HG03354 (cell line): ENCODE measurements at regions not wholly inside any gene's neighbourhood (a gene's known extent, or its start where the extent isn't known, plus 50 kb on each side); places are given as distances from the start of the nearest gene placed in this dataset.
"Not testable (repeated sequence)": the region's sequence is repeated elsewhere in the genome, so short reads cannot be mapped to it uniquely, and the experiment has no call there.

Experiments
- ATAC-seq: cut with Tn5 transposase; IDR thresholded peaks from one replicate; pipeline ENCODE4 v1.9.1; 2021; ENCODE audit warnings: mild to moderate bottlenecking; ENCODE audit not compliant: unreplicated experiment, poor library complexity, severe bottlenecking

DNA sequence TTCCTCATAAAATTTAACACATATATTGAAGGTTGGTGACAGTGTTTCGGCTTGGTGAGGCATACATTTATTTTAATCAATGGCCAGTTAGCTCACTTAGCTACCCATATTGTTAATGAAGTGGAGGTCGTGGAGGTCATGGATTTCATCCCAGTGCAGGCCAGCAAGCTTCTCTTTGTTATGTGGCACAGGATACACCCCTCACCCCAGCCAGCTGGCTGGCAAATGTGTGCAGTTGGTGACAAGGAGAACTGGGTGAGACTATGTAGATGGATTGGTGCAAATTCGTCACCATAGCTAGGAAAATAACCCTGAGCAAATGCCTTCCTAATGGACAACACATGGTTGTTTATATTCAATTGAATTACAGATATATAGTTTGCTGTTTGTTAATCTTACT is 50.5 kb upstream of the FOXP2 start:
- ATAC-seq: no peak

DNA sequence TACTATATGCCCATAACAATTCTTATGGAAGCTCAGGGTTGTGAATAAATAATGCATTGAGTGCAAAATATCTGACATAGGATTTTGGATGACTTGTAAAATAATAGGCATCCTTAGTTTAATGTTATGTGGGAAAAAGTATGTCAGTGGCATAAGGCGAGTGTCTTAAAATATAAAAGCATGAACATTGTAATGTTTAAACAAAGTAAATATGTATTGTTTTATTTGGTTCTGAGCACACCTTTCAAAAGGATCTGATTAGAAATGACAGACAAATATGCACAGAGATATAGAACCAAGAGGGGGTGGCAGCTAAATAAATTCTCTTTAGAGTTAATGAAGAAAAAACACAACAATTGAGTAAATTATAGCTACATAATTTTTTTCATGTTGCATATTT is 51.3 kb upstream of the FOXP2 start:
- no peak for ATAC-seq

DNA sequence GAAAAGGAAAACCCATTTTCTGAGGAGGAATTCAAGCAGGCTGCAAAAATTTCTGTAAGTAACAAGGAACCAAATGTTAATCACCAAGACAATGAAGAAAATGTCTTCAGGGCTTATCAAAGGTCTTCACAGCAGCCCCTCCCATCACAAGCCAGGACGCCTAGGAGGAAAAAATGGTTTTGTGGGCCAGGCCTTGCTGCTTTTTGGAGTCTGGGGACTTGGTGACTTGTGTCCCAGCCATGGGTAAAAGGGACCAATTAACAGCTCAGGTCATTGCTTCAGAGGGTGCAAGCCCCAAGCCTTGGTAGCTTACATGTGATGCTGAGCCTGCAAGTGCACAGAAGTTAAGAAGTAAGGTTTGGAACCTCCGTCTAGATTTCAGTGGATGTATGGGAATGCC is 55.7 kb upstream of the FOXP2 start:
- no peak for ATAC-seq

DNA sequence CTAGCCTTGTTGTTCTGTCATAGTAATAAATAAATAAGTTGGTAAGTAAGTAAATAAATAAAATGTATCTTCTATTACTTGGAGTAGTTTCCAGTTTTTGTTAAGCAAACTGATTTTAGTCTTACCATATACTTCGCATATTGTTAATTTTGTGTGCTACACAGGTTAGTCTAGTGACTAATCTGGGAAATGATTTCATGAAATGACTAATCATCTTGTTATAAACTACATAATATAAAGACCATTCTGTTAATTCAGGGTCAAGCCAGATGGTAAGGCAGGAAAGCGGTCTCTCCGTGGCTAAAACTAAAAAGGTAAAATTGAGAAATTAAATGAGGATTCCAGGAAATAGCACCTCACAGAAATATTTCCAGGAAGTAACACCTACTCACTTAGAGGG is 58.5 kb upstream of the FOXP2 start:
- no peak for ATAC-seq

DNA sequence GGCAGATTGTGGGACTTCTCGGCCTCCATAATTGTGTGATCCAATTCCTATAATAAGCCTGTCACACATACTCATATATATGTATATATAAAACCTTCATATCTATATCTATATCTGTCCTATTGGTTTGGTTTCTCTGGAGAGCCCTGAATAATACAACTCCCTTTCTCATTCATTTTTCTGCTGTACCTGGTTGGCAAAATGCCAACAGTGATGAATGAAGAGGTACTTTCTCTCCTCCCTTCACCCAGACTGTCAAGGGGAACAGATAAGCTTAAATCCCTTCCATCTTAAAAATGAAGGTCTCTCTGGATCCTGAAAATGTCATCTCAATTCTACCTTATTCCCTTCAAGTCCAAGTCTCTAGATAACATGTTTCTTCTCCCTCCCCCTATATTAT is 60.3 kb upstream of the FOXP2 start:
- ATAC-seq: no peak

DNA sequence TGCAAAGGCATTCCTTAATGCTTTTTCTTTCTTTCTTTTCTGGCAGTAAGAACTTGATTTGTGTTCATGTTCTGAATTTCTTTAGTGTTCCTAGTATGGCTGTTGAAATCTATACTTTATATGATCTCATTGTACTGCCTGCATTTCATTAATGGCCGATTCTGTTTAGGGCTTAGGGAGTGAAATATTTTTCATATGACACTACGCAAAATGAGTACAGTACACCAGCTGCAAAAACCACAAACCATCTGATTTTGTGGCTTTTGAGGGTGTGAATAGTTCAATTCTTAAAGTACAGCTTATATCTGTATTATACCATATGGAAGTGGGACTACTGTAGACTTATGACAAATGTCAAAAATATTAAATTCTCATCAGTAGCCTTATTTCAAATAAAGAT is 69.1 kb upstream of the FOXP2 start:
- no peak for ATAC-seq

DNA sequence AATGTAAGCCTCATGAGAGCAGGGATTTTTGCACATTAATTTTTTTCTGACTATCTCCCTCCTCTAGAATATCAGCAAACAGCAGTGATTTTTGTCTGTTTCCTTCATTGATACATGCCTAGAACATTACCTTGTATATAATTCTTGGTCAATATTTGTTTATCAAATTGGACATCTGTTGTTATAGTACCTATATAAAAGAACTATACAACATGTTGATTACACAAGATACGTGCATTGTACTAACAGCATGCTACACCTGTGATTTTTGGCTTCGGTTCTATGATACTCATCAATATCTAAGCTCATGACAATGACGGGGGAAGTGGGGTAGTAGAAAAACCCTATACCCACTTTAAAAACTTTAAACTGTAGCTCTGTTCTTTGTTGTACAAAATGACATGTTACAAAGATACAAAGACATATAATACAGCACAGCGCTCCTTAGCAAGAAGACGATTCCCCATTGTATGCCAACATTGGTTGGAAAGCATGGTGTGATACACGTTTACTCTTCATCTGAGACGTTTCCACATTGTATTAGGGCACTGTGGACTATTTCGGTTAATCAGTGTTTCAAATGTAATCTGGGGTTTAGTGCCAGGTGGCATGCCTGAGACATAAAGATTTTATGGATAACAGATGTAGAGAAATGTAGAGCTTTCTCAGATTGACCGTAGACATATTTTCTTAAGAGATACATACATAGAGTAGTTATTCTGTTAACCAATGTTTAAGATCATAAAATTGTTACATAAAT is 70.5 kb upstream of the FOXP2 start:
- no peak for ATAC-seq

DNA sequence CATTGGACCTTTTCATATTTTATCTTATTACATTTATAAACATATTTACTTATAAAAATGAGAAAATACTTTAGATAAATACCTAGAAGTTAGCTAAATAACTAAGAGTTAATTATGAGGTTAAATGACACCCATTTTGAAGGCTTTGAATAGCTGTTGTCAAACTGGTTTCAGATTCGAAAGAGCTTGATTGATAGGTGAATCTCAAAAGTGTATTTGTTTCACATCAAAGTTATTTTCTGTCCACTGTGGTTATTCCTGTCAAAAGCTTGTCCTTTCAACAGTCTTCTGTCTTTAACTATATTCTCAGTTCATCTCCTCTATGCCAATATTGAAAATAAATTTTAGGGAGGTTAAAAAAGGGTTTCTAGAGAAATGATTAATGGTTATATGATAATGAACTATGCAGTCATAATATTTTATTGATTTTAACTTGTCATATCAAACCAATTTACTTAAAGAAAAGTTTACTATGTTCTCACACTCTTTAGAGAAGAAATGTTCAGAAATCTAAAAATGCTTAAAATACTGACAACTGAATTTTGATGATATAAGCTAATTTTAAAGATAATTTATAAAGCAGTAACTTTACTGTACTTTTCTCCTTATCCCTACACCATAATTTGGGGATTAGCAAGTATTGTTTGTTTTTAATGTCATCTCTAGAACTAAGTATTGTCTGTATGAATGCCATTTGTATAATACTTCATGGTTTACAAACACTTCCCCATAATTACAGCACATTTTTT is 72.0 kb upstream of the FOXP2 start:
- no peak for ATAC-seq

DNA sequence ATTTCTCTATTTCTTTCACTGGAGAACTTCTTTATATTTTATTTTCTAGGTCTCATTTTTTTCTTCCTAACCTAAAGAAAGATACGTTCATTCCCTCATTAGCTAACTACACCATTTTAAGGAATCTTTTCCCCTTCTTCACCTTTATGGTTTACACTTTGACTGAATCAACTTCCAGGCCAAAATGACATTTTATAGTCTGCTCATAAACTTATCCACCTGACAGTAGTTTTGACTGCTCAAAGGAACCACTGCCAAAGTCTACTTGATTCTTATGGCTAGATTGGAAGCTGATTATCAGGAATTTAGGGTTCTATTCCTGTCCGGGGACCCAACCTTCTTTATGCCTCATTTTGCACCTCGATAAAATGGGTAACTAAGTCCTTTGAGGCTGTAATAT is 73.0 kb upstream of the FOXP2 start:
- no peak for ATAC-seq

DNA sequence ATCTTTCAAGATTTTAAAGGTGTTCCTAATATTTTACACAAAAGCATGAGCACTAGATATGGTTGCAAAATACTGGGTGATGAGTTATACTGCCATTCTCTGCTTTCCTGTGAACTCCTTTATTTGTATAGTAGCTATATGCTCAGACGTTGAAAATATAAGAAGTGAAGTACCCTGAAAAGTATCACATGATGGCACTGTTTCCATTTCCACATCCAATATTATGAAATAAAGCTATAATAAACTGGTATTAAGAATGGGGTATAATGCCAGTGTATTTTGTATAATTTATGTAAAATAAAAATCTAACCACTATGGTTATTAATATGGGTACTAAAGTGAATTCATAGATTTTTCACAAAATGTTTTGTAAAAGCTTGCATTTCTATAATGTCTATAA is 79.6 kb upstream of the FOXP2 start:
- ATAC-seq: no peak

DNA sequence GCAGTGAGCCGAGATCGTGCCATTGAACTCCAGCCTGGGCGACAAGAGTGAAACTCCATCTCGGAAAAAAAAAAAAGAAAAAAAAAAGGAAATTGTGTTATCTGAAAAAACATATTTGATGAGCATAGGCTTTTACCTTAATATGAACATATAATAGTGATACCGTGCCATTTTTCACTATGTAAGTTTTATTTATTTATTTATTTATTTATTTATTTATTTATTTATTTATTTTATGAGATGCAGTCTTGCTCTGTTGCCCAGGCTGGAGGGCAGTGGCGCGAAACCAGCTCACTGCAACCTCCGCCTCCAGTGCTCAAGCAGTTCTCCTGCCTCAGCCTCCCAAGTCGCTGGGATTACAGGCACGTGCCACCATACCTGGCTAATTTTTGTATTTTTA is 85.2 kb upstream of the FOXP2 start:
- ATAC-seq: not testable (repeated sequence)

DNA sequence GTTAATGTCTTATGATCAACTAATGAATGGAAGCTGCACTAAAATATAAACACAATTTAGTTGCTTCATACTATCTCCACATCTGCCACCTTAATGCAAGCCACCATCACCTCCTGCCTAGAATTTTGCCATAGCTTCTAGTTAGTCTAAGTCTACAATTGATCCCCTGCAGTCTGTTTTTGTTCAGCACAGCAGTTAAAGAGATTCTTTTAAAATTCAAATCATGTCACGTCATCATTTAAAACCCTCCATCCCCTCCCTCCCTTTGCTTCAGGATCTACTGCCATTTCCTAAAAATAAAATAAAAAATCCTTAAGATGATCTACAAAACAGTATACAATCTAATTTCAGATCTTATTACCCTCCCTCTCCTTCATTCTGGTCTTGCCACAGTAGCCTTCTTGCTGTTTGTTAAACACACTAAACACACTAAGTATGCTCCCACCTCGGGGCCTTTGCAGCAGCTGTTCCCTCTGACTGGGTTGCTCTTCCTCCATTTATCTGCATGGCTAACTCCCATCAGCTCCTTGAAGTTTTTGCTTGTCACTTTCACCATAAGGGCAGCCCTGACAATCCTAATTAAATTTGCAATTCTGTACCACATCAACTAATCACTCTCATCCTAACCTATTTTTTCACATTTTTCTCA is 97.0 kb upstream of the FOXP2 start:
- no peak for ATAC-seq

DNA sequence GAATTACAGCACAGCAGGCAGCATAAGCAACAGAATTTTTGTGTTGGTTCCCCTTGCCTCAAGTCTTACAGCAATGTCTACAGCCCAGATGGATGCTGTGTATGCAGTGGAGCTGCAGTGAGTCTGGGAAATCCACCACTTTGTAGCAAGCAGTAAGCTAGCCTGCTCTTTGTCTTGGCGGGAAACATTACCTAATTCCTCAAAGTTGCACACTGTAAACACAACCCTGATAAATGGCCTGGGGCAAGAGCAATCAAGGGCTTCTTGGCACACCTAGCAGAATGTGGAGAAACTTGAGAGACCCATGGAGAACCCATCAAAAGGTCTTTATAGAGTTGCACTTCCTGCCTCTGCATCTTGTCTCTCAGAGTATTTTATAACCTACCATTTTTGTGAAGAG is 102.0 kb upstream of the FOXP2 start:
- ATAC-seq: no peak

DNA sequence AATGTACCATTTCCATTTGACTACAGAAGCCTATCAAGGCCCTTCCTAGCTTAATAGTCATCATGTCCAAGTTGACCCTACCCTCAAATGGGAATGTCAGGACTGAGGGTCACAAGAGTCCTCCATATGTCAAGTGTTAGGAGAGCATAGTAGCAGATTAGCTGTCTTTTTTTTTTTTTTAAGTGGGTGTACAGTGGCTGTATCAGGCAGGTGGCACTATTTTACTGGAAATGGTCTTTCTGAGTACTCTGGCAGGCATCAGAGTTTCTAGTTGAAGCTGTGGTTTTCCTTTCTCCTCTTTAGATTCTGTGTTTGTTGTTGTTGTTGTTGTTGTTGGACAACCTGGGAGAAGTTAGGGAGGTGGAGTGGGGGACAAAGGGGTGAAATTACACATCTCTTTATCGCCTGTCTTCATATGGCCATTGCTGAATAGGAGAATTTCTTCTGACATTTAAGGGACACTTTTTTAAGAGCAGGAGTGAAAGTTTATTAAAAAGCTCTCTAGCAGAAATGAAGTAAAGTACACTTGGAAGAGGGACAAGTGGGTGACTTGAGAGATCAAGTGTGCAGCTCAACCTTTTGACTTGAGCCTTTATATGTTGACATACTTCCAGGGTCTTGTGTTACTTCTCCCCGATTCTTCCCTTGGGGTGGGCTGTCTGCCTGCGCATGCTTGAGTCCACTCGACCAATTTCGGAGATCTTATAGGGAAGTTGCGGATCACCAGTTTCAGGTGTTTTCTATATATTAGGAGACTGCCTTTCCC is 104.1 kb upstream of the FOXP2 start:
- no peak for ATAC-seq

DNA sequence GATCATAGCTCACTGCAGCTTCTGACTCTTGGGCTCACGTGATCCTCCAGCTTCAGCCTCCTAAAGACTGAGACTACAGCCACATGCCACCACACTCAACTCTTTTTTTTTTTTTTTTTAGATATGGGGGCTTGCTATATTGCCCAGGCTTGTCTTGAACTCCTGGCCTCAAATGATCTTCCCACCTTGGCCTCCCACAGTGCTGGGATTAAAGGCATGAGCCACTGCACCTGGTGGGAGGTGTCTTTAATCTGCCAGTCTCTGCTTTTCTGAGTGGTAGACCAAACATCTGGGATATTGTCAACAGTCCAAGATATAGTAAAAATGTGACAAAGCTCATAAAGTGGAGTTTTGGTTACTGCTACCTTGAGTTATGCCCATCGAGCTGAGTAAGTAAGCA is 104.9 kb upstream of the FOXP2 start:
- no peak for ATAC-seq

DNA sequence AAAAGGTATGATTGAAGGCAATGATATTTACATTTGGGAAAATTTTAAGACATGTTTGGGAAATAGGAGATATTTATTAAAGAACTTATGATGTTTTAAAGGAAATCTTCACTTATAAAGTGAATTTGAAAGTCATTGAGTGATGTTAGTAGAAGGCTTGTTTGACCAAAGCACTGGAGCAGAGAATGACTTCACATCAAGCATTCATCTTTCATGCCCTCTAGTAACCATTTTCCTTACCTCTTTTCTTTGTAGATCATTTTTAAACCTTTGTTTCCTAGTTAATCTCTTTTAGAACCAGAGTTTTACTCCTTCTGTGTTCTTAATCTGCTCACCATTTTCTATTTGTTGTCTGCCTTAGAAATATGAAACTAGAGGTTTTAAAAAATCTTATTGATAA is 111.3 kb upstream of the FOXP2 start:
- ATAC-seq: no peak

DNA sequence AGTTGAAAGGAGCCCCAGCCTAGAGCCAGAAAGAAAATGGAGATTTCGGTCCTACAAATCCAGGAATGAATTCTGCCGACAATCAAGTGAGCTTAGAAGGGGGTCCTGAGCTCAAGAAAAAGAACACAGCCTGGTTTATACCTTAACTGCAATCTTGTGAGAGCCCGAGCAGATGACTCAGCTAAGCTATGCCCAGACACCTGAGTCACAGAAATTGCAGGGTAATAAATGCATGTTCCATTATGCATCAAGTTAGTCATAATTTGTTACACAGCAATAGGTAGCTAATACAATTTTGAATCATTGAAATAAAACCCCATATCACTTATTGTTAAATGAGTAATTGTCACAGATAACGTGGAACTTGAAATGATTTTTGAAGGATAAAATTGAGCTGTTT is 111.8 kb upstream of the FOXP2 start:
- ATAC-seq: no peak

DNA sequence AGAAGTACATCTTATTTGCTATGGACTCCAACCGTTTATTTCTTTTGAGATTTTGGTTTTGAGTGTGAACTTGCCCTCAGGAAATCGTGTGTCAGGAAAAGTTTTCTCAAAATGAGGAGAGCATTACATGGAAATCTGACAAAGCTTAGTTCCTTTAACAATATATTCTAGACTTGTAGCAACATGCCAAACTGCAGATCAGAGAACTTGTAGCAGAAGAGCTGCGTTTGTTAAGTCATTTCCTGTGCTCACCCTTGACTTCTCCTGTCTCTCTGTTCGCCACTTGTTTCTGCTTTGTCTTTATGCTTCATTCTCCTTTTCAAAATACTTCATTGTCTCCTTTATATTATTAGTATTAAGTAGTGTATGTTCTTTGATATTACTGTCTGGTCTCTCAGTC is 116.6 kb upstream of the FOXP2 start:
- ATAC-seq: no peak

DNA sequence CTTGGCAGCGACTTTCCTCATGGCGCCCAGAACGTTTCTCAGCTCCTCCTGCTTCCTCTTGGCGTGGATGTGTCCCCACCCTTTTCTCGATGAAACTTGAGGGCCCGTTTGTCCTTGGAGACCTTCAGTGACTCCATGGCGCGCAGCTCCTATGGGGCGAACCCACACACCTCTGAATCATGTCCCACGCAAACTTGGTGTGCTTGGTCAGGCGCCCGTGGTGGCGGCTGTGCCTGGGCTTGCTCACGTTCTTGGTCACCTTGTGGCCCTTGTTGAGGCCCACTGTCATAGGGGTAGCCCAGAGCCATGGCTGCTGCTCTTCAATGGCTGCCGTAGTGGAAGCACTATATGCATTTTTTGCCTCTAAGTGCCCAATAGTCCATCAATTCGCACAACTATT is 117.5 kb upstream of the FOXP2 start:
- ATAC-seq: no peak

DNA sequence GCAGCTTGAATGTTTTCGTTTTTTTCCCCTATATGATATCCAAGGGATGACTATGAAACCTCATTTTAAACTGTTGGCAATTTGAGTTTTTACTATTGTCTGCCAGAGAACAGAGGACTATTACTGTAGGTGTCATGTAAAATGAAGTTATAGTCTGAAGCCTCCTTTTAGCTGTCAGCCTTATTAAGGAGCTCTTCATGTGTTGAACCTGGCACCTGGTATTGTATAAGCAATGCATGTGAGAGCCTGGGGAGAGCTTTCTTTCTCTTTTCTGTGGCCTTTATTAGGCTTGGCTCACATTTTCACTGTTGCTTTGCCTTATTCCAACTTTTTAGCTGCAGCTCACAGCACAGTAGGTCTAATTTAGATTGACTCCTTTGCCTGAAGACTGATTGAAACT is 119.1 kb upstream of the FOXP2 start:
- ATAC-seq: no peak
